GM23338 (cell line): ENCODE measurements at regions not wholly inside any gene's neighbourhood (a gene's known extent, or its start where the extent isn't known, plus 50 kb on each side); places are given as distances from the start of the nearest gene placed in this dataset.

Source experiments
- CREB1 ChIP-seq: fragments of 250-450 bp; sonication (Bioruptor Pico); IDR thresholded peaks from 2 replicates; pipeline ENCODE4 v1.5.0; 2020; ENCODE audit warnings: low read depth, mild to moderate bottlenecking, moderate library complexity
- ETS1 ChIP-seq: IDR thresholded peaks from 2 replicates; pipeline ENCODE4 v1.6.1; 2016; ENCODE audit warnings: antibody characterized with exemption
- EZH2 ChIP-seq: fragments of 200-600 bp; sonication (generic); IDR thresholded peaks from one replicate; pipeline ENCODE4 v1.8.0; 2017; ENCODE audit warnings: antibody characterized with exemption, mild to moderate bottlenecking, low read depth; ENCODE audit not compliant: unreplicated experiment
- EZH2phosphoT487 ChIP-seq: fragments of 200-600 bp; sonication (generic); IDR thresholded peaks from one replicate; pipeline ENCODE4 v1.8.1; 2018; ENCODE audit warnings: antibody characterized with exemption; ENCODE audit not compliant: unreplicated experiment
- JUNB ChIP-seq: IDR thresholded peaks from one replicate; pipeline ENCODE4 v1.6.1; 2016; ENCODE audit warnings: antibody characterized with exemption; ENCODE audit not compliant: unreplicated experiment
- NANOG ChIP-seq: IDR thresholded peaks from 2 replicates; pipeline ENCODE4 v1.6.1; 2016; ENCODE audit warnings: antibody characterized with exemption, borderline replicate concordance
- POLR2AphosphoS5 ChIP-seq: IDR thresholded peaks from 2 replicates; pipeline ENCODE4 v1.6.1; 2016; ENCODE audit warnings: antibody characterized with exemption, low read depth
- STAT1 ChIP-seq: IDR thresholded peaks from one replicate; pipeline ENCODE4 v1.6.1; 2016; ENCODE audit warnings: antibody characterized with exemption; ENCODE audit not compliant: unreplicated experiment
- ZNF114 ChIP-seq: fragments of 250-450 bp; sonication (Bioruptor Pico); IDR thresholded peaks from 2 replicates; pipeline ENCODE4 v1.5.0; 2020; ENCODE audit warnings: mild to moderate bottlenecking, moderate library complexity
- ZNF331 ChIP-seq: fragments of 250-450 bp; sonication (Bioruptor Pico); IDR thresholded peaks from 2 replicates; pipeline ENCODE4 v1.5.0; 2020; ENCODE audit warnings: low read depth, mild to moderate bottlenecking, moderate library complexity
- TF ChIP-seq, protein P1 (sequence below), 2 experiments: fragments of 200-600 bp in 1 of 2; sonication (generic) in 1 of 2; conservative IDR thresholded peaks; 2 replicates each; pipeline versions ENCODE4 v1.5.1 to v1.6.1; 2016 to 2017; ENCODE audit warnings: antibody characterized with exemption in 2 of 2, low read depth in 2 of 2, mild to moderate bottlenecking in 2 of 2, moderate library complexity in 1 of 2
- TF ChIP-seq, protein P2 (sequence below): IDR thresholded peaks from one replicate; pipeline ENCODE4 v1.6.1; 2018; ENCODE audit warnings: antibody characterized with exemption; ENCODE audit not compliant: unreplicated experiment

DNA sequence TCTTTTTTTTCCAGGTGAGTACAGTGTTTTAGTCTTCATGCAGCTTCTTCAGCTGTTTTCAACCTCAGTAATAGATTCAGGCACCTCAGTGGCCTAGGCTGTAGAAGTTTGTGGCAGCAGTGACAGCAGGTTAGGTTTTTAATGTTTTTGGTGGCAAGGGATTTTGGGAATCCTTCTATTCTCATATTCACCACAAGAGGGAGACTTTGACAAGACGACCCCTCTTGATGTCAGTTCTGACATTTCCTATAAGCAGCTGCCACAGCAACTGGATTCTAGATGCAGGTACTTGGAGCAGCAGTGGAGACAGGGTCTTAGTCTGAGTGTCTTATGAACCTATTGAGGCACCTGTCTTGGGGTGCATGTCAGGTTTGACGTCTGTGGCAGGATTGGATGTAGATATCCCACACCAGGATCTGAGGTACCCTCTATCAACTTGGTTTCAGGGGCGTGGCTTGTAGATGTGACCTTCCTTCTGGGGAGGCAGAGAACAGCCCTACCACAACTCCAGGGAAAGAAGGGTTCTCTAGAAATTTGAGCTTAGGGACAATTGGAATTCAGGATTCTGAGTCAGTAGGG lies 1104.2 kb upstream of the TMPRSS15 start:
- TF ChIP-seq, protein P1, sequence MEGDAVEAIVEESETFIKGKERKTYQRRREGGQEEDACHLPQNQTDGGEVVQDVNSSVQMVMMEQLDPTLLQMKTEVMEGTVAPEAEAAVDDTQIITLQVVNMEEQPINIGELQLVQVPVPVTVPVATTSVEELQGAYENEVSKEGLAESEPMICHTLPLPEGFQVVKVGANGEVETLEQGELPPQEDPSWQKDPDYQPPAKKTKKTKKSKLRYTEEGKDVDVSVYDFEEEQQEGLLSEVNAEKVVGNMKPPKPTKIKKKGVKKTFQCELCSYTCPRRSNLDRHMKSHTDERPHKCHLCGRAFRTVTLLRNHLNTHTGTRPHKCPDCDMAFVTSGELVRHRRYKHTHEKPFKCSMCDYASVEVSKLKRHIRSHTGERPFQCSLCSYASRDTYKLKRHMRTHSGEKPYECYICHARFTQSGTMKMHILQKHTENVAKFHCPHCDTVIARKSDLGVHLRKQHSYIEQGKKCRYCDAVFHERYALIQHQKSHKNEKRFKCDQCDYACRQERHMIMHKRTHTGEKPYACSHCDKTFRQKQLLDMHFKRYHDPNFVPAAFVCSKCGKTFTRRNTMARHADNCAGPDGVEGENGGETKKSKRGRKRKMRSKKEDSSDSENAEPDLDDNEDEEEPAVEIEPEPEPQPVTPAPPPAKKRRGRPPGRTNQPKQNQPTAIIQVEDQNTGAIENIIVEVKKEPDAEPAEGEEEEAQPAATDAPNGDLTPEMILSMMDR (conservative IDR thresholded peaks at IDR 0.05; ENCODE audit: low read depth in 2 of 2) = peak; percentile 63 to 76
- TF ChIP-seq EZH2 (no peak), POLR2AphosphoS5 (no peak), EZH2phosphoT487 (no peak), NANOG (no peak), CREB1 (CRISPR knock-in tag) (no peak), JUNB (no peak), ETS1 (no peak), STAT1 (no peak), ZNF114 (CRISPR knock-in tag) (no peak), ZNF331 (CRISPR knock-in tag) (no peak)
- TF ChIP-seq, protein P2, sequence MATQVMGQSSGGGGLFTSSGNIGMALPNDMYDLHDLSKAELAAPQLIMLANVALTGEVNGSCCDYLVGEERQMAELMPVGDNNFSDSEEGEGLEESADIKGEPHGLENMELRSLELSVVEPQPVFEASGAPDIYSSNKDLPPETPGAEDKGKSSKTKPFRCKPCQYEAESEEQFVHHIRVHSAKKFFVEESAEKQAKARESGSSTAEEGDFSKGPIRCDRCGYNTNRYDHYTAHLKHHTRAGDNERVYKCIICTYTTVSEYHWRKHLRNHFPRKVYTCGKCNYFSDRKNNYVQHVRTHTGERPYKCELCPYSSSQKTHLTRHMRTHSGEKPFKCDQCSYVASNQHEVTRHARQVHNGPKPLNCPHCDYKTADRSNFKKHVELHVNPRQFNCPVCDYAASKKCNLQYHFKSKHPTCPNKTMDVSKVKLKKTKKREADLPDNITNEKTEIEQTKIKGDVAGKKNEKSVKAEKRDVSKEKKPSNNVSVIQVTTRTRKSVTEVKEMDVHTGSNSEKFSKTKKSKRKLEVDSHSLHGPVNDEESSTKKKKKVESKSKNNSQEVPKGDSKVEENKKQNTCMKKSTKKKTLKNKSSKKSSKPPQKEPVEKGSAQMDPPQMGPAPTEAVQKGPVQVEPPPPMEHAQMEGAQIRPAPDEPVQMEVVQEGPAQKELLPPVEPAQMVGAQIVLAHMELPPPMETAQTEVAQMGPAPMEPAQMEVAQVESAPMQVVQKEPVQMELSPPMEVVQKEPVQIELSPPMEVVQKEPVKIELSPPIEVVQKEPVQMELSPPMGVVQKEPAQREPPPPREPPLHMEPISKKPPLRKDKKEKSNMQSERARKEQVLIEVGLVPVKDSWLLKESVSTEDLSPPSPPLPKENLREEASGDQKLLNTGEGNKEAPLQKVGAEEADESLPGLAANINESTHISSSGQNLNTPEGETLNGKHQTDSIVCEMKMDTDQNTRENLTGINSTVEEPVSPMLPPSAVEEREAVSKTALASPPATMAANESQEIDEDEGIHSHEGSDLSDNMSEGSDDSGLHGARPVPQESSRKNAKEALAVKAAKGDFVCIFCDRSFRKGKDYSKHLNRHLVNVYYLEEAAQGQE = no peak
